HG03439 (cell line): ENCODE measurements at regions not wholly inside any gene's neighbourhood (a gene's known extent, or its start where the extent isn't known, plus 50 kb on each side); places are given as distances from the start of the nearest gene placed in this dataset.
A peak's percentile ranks its signal among the peaks of the same experiment; 100 is the strongest.

Experiments
- ATAC-seq: cut with Tn5 transposase; IDR thresholded peaks from one replicate; pipeline ENCODE4 v1.9.1; 2021; ENCODE audit warnings: mild to moderate bottlenecking, moderate library complexity; ENCODE audit not compliant: unreplicated experiment

DNA sequence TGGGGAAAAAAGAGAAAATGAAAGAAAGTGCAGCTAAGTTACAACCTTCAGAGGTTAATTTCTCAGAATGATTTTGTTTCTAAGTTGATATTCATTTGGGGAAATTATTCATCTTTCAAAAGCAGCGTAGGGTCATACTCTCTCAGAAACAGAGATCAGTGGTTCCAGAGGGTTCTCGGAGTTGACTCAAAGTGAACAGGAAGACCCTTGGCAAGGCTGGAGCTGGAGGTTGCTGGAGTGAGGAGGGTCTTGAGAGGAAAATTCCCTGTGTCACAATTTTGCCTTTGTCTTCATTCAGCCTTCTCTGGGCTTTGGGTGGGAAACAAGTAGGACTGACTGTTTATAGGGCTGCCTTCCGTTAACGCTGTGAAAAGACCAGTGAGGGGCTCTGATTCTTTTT lies 168.2 kb downstream of the ICOS start:
- no peak for ATAC-seq

DNA sequence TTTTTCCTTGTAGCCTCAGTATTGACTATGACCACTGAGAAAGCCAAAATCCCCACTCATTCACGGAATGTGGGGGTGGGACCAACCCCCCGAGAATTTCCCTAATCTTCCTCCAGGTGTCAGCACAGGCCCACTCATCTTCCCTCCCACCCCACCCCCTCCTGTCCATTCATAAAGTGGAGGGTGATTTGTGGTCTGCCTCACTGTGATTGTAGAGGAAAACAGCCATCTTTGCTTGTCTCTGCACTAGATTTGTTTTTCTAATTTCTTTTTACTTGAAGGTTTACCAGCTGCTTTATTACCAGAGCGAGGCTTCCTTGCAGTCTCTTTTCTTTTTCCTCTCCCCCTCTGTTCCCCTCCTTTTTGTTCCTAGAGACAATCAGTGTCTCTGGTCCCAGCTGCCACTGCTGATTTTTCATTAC lies 171.8 kb downstream of the ICOS start:
- ATAC-seq: no peak

DNA sequence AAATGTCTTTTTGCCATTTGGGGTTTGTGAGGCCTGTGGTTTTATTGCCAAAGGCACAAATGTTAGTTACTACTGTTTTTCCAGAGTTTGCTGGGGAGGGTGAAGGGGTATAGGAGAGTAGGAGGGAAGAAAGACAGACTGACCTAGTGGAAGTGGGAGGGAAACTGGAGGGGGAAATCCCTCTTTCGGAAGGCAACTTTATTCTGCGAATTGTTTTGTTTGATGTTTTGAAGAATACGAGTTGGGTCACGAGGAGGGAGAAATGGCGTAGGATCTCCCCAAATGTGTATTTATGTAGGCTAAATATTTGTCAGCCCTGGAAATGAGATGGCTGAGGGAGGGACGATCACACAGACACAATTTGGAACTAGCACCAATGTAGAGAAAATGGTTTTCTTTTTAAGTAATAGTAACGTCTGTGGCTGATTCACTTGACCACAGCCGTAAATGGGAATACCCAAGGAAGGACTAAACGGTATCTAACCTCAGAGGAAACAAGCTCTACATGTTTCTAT lies 172.3 kb downstream of the ICOS start:
- no peak for ATAC-seq

DNA sequence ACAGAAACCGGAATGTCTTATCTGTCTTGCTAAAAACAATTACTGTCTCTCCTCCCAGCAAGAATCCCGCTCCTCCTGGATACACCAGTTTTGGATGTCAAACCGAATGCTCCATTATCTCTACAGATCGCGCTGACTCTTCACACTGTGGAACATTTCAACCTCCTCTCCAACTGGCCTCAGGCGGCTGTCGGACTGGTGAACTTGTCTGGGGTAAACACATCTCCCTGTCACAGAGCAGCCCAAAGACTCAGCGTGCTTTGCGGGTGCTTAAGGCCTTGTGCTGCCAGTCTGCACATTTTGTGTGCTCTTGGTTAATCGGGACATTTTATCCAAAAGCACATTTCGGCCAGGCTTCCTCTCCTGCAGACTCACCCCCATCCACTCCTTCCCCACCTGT lies 173.1 kb downstream of the ICOS start:
- no peak for ATAC-seq

DNA sequence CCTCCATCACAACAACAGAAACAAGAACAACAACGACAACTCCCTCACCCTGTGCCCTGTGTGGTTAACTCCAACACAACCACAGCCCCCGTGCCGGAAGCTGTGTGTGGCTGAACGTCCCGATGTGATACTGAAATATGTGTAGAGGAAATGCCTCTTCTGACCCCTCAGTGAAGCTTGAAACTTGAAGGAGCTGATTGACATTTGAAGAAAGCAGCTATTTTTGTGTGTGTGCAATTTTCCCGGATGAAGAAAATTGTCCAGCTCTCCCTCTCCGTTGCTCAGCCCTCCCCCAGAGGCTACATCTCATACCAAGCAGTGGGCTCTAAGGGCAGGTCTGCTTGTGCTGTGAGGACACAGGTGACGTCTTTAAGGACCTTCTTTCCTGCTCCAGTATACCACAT lies 173.8 kb downstream of the ICOS start:
- peak; percentile 76 for ATAC-seq

DNA sequence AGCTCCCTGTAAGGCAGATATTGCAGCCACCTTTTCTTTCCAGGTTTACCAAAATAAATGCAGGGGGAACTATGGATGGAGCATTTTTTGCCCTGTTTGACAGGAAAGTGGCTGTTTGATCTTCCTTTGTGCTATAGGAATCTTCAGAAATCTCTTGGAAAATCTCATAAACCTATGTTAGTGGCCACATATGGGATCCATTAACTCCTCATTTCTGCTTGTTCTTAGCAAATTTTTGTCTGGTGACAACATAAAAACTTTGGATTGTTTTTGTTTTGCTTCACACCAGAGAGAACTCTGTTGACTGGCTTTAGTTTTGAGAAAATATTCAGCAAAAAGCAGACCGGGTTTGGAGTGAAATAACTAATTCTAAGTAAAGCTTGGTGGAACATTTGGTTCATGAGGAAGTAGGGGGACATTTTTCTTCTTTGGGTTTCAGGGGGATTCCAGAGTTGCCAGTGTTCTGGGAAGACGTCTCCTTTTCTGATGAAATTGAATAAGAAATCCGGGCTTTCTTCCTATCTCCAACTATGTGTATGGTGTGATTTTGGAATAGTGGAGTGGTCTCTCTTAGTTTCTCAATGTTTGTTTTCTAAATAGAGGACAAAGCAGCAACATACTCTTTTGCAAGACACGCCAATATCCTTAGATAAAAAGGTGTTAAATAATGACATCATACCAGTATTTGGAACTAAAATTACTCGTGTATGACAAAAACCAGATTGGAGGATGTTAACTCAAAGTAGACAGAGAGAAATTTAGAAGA lies 174.4 kb downstream of the ICOS start:
- no peak for ATAC-seq

DNA sequence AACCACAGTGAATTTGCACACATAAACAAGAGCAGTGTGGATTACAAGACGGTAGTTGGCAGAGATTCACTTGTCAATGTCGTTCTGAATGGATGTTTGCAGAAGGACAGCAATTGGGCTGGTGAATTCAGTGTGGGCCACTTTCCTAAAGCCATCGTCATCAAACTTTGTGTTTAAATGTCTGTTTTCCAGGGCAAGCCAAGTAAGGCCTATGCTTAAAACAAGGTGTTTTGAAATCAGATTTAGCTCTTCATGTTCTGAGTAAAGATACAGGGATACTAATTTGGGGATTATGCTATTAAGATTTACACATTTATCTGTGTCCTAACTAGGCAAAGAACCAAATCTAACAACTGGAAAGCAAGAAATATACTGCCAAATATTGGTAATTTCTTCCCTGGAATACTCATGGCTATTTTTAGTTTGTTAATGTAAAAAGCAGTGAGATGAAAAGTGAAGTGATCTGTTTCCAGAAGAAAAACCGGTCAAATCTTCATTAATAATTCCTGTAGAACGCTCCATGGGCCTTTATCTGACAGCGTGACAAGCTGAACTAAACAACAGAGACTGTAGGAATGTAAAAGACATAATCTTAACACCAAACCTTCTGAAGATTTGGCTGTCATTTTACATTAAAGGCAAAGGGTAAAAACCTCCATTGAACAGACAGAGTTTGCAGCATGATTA lies 175.7 kb downstream of the ICOS start:
- ATAC-seq: no peak

DNA sequence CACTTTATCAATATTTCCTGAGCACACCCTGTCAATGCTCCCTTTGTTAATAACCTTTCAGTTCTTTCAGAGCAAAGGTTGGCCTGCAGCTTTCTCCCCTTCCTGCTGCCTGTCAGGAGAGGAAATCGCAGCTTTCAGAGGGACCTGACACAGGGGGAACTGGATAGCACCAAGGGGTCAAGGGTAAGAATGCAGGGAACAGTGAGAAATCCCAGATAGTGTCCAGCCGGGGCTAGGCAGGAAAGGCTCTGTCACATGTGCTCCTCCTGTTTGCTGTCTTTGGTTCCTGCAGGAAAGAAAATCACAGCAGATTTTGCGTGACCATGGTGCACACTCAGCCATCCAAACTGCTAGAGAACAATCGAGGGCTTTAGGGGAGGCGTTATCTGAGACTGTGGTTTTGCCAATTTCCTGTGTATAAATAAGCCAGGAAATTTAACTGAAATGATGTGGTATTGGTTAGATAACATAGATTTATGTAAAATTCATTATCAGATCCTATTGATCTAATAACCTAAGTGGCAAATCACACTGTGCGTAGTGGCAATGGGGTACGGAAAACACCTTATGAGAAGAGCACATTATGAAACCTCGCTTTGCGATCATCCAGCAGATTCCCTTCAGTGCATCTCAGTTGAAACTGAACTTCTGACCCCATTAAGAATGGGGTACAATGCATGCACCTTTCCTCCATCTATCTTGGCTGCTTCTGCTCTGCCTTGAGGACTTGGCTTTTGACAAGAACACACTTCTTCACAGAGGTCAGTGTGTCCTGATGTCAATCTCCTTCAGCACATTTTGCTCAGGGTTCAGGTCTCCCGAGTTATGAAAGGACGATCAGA lies 178.0 kb downstream of the ICOS start:
- no peak for ATAC-seq

DNA sequence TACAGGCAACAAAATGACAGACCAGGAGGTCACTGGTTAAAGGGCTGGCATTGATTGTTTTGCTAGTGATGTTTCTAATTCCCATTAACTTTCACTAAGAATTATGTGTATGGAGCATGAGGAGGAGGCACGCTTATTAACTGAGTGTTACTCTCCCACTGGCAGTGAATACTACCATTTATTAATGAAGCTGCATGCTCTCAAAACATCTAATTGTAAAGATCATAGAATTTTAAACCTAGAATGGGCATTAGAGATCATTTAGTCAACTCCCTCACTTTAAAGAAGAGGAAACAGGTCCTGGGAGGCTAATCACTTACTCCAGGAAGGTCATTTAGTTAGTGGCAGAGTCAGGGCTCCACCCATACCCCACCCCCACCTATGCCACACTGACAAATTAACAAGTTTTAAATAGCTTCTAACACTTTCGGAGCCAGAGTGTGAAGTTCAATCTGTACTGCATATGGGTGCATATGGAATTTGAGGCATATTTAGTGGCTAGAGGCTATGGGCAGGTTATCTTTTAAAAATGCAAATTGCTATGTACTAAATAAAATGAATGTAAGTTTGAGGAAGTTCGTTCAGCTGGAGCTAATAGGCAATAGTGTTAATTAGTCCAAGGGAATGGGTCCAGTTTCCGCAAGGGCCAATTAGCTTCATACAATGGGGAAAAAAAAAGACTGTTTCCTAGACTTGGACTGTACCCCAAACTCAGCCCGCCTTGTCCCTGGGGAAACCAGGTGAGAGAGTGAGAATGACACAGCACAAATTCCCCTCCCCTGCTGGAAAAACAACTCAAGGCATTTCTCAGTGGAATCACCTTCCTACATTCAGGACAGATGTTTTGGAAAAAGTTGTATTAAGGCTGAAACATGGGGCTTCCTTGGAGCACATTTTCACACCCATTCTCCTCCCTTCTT lies 178.8 kb downstream of the ICOS start:
- no peak for ATAC-seq

DNA sequence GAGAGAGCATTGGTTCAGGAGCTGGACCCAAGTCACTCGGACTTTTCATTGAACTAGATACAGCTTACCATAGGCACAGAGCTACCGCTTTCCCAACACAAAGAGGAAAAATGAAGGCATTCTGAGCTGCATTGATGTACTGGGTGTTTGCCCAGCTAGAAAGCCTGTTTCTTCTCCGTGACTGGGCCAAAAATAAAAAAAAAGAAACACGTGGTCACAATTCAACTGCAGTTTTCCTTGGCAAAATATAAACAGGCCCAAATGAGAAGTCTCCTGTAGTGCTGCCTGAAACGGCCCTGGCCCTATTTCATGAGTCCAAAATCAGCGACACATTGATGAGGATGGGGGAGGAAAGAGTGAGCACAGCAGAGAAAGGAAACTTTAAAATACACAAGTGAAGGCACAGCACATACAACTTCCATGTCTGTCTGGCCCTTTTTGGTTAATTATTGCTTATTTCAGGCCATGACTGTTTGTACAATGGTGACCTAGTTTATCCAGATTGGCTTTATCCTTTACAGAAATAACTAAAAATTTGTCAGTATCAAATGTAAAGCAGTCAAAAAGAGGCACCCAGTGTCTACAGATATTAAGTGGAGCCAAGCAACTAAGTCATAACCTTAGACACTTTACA lies 179.7 kb downstream of the ICOS start:
- ATAC-seq: no peak

DNA sequence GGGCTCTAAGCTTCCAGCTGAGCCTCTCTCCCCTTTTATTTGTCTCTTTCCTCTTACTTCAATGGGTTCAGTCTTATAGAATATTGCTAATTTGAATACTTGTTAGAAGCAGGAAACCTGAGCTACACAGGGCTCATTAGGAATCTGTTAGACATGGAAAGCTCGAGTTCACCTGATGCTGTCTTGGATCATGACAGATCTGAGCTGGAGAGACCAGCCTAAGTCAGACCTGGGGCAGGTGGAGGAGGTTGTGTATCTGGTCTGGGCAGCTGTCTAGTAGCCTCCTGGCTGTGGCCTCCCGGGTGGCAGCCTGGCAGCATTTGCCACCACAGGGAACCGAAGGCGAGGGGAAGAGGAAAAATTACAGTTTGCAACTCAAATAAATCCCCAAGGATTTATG lies 185.9 kb downstream of the ICOS start:
- ATAC-seq: no peak

DNA sequence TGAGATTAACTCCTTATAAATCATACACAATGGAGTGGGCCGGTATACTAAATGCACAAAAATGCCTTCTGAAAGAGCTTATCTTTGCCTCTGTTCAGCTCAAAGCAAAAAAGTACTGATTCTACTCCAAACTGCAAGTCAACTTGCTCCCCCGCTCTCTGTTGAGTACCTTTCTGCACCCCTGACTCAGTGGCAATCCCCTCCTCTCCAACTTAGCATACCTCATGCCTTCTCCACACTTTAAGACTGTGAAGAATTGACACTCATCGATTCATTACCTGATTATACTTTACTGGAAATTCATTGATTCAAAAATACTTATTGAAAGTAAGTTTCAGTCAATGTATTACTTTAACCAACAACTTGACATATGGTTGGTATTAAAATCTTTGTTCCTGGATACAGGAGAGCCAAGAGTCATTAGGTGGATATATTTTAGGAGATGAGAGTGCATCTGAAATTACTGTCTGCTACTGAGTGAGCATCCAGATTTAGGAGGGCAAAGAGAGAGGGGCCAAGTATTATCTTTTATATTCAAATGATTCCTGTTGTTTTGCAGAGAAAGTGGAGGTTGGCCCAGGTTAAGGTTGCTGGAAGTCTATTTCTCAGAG lies 187.7 kb downstream of the ICOS start:
- ATAC-seq: no peak

DNA sequence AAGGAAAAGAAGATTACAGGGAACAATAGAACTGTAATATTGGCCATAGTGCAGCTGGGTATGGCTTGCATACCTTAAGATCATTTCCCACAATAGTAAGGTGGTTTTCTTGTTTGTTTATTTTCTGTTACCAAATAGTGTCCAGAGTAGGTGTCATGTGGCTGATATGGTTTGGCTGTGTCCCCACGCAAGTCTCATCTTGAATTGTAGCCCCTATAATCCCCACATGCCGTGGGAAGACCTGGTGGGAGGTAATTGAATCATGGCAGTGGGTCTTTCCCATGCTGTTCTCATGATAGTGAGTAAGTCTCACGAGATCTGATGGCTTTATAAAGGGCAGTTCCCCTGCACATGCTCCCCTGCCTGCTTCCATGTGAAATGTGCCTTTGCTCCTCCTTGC lies 190.1 kb downstream of the ICOS start:
- ATAC-seq: no peak

DNA sequence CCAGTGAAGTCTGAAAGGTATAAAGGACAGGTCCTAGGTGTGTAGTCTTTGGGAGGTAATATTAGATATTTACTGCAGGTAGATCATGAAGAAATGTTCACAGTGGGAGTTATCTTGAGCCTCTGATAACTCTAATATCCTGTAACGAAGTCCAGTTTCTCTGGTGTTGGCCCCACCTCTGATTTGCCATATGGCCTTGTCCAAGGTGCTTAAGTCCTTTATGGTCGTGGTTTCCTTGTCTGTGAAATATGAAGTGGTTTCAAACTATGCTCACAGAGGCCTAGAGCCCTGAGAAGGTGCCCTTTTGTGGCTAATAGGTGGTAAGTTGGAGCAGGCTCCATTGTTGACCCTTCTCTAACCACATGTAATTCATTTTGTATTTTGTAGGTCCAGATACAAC lies 190.7 kb downstream of the ICOS start:
- no peak for ATAC-seq

DNA sequence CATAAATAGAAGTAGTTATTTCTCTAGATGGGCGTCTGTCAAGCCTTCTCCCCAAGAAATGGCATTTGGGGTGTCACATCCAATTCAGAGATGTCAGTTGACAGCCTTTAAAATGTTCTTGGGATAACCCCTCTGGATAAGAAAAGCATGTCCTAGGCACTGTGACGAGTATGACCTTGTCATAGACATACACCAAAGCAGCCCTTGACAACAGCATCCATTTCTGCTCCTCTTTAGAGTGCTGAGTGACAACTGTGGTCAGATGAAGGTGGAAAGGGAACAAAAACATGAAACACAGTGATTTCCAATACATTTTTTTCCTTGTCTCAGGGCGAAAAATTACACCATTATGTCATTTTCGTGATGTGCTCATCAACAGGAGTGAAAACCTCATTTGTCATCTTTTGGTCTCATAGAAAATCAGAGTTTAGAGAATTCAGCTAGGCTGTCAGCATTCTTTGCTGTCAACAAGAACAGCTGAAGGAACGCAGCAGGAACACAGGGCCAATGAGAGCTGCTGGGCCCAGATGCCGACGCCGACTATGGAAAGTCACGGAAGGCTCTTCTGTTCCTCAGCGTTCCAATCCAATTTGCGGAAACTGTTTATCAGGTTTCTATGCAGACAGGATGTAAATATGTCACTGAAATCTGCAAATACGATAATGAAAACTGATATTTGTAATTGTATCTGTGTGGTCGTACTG lies 193.2 kb downstream of the ICOS start:
- ATAC-seq: no peak

DNA sequence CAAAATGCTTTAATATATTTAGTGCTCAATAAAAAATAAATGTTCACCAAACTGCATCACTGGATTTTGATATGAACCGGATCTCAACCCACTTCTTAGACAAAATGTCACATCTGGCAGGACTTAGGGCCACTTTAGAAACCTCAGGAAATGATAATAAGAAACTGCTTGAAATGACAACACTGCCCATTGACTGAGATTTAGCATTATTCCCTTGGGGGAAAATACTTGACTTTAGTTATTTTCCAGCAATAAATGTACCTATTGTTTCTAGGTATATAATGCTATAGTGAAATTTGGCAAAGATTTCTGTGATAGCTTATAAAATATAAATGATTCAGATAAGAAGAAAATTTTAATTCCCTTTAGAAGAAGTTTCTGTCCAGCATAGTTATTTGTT lies 195.1 kb downstream of the ICOS start:
- ATAC-seq: no peak

DNA sequence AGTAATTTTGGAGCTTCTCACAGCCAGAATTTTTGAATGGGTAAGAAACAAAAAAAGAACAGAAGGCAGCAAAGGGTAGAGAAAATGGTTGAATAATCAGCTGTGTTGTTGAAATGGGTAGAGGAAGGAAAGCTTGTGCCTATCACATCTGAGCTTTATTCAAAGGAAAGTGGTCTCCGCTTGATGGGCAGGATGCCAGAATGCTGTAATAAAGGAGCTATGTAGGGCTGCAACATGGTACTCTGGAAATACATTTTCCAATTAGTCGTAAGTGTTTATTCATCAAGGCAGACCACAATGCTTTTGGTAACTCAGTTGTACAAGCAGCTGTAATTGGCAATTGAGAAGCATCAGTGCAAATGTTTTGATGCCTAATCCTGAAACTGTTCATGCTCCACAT lies 196.9 kb downstream of the ICOS start:
- no peak for ATAC-seq

DNA sequence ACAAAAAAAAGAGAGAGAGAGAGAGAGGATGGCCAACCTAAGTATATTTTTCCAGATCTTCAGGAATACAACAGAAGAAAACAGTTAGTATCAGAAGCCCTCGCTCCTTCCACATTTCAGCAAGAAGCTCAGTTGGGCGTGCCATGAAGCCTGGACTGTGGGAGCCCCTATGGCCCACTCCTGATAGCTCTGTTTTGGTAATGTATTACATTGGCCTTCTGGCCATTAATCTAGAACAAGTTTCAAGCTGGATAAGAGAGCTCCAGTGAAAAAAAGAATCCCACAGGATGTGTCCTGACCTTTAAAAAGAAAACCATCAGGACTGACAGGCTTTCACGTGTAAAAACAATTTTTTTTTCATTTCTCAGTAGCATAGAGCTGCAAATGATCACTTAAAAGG lies 197.9 kb downstream of the ICOS start:
- no peak for ATAC-seq

DNA sequence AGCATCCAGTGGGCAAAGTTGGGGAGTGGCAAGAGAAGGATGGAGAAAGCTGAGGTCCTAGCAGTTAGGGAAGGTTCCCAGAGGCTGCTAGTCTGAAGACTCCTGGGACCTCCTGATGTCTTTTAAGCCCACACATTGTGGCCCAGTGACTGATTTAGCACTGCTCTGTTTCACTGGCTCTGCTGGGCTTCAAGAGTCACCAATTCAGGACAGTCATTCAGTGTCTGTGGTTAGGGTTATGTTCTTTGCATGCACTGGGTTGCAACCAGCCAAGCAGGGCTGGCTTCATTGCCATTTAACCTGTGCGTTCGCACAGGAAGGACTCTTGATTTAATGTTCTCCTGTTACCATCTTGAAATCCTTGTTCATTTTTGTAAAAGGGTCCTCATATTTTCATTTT lies 199.2 kb downstream of the ICOS start:
- no peak for ATAC-seq
